ENCODE measurements at regions not wholly inside any gene's neighbourhood (a gene's known extent, or its start where the extent isn't known, plus 50 kb on each side); places are given as distances from the start of the nearest gene placed in this dataset.
"Not testable (repeated sequence)": the region's sequence is repeated elsewhere in the genome, so short reads cannot be mapped to it uniquely, and the experiment has no call there.

DNA sequence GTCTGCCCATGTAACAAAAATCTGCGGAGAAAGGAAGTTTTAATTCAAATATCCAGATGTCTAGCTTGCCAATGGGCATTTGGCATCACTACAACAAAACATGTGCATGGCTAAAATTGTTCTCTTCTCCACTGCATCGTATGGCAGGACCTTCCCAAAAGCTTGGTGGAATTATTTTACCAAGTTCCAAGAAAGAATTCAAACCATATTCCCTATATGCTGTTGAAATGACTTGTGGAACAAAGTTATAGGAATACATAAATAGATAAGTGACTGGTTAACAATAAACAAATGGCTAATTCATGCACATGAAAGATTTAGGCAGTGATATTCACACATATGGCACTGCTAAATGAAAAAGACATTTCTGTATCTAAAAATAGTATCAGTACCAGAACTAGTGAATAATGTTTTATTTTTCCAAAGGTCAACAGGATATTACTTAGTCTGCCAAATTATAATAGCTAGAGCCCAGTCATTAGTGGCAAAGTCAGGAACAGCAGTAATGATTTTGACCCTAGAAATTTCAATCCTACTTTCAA, 425.4 kb upstream of the VRK2 start:
- no peak for DNase-seq (ENCODE audit: low read depth in 4 of 4, low spot score in 3 of 4)

DNA sequence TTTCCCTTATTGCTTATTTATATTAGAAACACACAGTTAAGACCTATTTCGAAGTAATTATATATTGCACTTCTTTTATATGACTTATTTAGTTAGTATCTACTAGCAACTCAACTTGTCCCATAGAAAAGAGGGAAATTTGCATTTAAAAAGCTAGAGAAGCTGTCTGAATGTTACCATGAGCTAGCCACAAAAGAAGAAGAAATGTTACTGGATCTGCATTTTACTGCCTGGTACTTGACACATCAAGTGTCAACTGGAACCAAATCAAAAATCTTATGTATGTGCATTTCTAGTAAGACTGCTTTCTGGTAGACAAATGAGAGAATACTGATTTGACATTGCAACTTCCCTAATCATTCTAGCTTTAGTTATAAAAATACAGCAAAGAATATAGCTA, 424.6 kb upstream of the VRK2 start:
- DNase-seq (ENCODE audit: low read depth in 4 of 4, low spot score in 3 of 4) = no peak

DNA sequence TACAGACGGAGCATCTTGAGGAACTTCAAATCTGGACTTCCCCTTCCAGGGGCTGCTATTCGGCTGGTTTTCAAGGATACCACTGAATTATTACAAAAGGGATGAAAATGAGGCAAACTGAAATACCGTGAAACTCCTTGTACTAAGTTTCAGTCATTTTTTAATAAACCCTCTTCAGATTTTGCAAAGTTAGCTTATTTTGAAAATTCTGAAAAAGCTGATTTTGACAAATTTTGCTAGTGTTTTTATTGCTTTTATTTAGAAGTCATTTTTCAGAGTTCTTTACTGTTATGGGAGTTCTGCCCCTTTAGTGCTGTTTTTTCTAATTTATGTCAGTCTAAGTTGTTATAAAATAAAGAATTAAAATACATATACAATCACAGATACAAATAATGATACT, 390.4 kb upstream of the VRK2 start:
- no peak for DNase-seq (ENCODE audit: low read depth in 4 of 4, low spot score in 3 of 4)

DNA sequence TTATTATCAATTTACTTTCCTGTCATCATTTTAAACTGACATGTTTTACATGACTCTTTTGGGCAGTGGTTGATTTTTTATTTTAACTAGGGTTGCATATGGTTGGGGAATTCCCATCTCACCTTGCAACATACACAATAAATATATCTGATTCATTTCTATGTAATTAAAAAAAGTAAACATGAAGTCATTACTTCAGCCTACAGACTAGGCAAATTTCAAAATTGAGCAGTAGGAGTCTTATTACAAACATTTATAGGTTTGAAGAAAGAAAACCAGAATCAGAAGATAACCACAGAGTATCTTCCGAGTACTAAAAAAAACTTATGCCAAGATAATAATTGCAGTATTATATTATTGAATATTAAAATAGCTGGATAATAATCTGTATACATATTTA, 377.0 kb upstream of the VRK2 start:
- no peak for DNase-seq (ENCODE audit: low read depth in 4 of 4, low spot score in 3 of 4)

DNA sequence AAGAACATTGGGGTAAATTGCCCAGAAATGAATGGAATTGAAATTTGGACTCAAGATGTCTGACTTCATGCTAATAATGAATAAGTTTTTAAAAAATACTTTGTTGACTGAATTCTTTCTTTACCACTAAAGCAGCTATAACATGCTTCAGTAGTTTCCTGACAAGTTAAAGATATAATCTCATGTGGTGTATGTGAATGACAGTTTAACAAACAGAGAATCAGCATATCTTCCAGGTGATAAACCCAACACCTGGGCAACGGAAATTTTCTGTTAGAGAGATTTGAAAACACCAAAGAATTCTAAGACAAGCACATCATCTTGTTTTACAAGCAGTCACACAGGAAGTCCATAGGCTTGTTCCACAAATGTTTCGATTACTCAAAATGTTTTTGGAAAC, 372.6 kb upstream of the VRK2 start:
- no peak for DNase-seq (ENCODE audit: low read depth in 4 of 4, low spot score in 3 of 4)

DNA sequence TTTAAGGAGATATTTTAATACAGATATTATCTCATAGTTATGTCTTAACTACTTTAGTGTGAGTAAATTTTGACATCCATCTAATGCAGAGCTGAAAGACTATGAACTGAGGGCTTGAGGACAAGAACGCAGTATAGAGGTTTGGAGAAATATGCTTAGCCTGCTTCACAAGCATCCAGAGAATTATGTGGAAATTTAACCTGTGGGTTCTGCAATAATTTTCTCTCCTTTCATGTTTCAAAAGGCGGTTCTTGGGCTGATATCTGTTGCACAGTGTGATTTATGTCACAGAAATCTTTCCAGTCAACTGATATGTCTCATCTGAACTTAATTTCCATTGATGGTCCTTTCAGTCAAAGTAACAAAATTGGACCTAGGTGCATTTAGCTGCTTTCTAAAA, 371.9 kb upstream of the VRK2 start:
- DNase-seq (ENCODE audit: low read depth in 4 of 4, low spot score in 3 of 4) = no peak

DNA sequence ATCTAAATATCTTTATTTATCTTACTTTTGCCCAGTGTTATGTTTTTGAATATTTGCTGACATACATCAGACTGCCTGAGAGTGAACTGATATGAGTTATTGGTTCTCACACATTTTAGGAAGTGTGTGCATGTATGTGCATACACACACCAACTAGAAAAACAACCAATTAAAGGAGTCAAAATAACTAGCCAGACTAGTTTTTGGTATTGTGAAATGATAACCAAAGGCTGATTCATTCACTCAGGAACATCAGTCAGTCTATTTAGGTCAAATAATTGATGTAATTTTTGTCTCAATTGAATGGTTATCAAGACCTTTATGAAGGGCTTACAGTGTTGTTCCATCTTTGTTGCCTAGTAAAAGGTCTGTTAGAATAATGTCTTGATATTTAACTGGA, 369.3 kb upstream of the VRK2 start:
- no peak for DNase-seq (ENCODE audit: low read depth in 4 of 4, low spot score in 3 of 4)

DNA sequence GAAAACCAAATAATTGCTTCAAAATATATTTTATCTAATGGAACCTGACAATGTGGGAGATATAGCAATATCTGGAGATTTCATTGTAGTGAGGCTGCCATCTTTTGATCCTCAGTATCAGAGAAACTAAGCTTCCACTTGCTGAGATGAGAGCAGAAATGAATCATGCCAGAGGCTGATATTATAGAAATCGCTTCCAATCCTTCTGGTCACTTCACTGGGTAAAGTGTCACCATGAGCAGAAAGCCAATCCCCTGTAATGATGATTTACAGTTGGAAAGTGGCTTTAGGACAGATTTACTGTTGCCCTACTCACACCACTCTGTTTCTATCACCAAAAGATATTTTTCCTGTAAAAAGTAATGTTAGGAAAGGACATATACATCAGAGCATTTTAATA, 365.0 kb upstream of the VRK2 start:
- no peak for DNase-seq (ENCODE audit: low read depth in 4 of 4, low spot score in 3 of 4)

DNA sequence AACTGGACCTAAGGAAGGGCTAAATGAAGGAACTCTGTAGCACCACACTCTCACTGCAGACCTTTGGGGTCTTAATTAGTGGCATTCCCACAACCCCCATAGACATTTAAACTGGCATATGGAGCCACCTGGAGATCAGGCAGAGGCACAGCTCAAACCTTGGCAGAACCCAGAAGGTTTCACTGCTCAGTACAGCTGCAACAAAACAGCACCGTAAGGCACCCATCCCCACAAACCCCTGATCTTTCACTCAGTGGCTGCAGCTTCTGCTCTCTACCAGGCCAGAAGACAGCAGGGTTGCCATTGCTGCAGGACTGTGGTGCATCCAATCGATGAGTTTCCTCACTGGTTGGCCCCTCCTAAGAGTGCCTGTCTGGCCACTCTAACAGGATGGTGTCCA, 361.6 kb upstream of the VRK2 start:
- no peak for DNase-seq (ENCODE audit: low read depth in 4 of 4, low spot score in 3 of 4)

DNA sequence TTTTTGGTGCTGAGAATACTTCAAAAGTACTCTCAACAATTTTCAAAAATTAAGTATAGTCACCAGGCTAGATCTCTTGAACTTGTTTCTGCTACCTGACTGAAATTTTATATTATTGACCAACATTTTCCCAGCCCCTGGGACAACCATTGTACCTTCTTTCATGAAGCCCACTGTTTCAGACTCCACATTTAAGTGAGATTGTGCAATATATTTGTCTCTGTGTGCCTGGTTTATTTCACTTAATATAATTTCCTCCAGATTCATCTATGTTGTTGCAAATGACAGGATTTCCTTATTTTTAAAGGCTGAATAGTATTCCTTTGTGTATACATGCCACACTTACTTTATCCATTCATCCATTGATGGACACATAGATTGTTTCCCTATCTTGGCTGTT, 354.2 kb upstream of the VRK2 start:
- DNase-seq (ENCODE audit: low read depth in 4 of 4, low spot score in 3 of 4) = no peak

DNA sequence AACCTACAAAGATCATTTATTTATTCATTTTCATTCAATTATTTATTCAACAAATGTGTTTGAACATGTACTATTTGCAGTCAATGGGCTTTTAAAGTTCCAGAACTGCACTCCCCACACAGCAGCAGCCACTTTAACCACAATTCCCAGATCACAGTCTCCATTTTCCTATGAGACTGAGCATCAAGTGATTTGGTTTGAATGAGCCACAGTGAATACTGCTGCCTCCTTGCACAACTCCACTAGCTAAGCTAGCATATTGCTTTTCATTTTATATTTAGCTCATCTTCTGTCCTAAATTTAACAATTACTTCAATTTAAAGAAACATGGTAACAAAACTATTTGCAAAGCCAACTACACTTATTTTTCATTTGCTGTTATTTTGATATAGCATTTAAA, 353.4 kb upstream of the VRK2 start:
- no peak for DNase-seq (ENCODE audit: low read depth in 4 of 4, low spot score in 3 of 4)

DNA sequence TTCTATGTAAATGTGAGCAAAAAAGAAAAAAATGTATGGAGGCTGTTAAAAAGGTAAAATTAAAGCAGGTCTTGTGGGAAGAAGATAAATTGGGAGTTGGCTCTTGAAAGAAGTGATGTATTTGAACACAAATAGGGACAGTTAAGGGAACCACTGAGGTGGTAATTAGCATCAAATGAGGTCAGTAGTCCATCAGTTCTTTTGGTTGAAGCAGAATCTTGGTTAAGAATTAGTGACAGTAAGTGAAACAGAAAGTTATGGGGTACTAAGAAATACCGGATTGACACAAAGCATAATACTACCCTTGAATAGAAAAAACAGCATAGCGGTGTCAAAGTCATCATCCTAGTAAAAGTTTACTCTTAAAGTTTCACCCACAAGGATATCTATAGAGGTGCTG, 352.6 kb upstream of the VRK2 start:
- no peak for DNase-seq (ENCODE audit: low read depth in 4 of 4, low spot score in 3 of 4)

DNA sequence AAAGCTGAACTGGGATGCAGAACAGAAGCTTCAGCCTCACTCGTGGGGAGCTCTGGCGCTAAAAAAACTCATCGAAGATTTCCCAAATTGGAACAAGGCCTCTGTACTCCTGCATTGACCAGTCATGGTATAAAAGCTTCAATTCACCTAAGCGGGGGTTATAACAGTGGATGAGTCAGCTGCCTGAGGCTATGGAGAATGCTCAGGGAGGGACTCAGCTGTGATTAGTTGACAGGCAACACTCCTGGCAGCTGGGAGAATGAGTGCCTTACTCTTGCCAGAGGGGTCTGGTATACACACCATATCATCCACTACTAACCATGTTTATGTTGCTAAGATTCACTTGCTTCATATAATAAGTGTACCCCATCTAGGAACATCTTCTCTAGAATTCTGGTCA, 350.6 kb upstream of the VRK2 start:
- no peak for DNase-seq (ENCODE audit: low read depth in 4 of 4, low spot score in 3 of 4)

DNA sequence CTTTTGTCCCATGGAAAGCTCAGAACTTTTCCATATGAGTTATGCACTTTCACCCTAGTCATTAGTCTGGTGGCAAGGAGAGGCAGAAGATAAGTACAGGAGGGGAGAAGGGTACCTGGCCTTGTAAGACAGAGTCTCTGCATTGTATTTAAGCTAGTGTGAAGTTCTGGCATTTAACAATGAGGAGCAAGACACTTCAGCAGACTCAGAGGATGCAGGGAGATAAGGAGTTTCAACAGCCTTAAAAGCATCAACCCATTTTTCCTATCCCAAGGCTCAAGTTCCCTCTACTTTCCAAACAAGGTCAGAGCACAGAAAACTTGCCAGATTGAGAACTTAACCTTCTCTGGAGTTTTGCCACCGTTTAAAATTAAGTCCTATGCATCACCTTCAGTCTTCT, 348.2 kb upstream of the VRK2 start:
- no peak for DNase-seq (ENCODE audit: low read depth in 4 of 4, low spot score in 3 of 4)

DNA sequence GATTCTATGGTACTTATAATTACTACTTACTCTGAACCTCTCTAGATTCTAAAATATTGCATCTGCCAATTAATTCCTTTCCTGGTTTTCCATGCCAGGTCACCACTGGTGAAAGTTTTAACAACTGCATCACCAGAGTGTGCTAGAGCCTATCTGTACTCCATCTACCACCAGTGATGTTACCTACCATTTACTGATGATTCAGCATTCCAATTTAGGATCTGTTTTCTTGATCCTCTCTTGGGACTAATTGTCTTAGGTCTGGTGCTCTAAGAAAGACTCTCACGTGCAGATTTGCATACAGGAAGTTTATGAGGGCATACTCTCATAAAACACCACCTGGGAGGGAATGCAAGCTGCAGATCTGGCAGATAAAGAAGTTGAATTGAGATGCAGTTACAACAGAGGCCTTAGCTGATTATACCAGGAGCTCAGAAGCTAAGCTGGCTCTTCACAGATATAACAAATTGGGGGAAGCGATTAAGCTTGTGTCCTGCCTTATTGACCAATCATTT, 347.6 kb upstream of the VRK2 start:
- DNase-seq (ENCODE audit: low read depth in 4 of 4, low spot score in 3 of 4) = no peak

DNA sequence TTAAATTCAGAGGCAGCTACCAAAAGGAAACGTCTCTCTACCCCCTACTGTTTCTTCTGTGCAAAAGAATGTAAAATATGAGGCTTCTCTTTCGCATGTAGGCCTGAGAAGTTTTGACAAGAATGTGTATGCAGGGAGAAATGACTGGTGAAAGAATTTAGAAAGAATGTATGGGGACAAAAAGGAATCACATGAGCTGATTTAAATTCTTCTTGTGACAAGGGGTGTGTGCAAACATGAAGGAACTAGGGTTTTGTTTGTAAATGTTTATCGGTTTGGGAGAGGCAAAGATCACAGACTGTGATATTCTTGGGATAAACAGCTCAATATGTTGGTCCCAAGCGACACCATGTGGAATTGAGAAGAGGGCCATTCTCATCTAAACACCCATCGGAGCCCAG, 345.2 kb upstream of the VRK2 start:
- no peak for DNase-seq (ENCODE audit: low read depth in 4 of 4, low spot score in 3 of 4)

DNA sequence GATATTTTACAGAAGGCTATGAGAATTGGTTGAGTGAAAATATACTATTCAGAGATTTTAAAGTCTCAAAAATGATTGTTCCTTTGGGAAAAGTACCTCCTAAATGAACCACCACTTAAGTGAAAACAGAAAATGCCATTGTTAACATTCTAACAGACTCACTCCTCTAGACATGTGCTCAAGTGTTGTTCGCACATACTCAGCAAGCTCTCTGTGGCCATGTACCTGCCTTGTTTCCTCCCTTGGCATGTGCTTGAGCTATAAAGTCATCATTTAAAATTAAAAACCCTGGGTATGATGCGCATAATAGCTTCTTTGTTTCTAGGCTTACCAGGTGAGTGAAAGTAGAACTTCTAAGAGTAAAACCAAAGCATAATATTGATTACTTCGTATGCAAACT, 343.2 kb upstream of the VRK2 start:
- DNase-seq (ENCODE audit: low read depth in 4 of 4, low spot score in 3 of 4) = no peak

DNA sequence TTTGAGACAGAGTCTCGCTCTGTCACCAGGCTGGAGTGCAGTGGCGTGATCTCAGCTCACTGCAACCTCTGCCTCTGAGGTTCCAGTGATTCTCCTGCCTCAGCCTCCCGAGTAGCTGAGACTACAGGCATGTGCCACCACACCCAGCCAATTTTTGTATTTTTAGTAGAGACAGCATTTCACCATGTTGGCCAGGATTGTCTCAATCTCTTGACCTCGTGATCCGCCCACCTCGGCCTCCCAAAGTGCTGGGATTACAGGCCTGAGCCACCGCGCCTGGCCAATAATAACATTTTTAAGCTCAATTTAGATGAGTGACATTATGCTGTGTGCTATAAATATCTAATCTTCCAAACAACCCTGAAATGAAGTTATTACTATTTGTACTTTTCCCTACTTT, 338.8 kb upstream of the VRK2 start:
- DNase-seq (ENCODE audit: low read depth in 4 of 4, low spot score in 3 of 4) = not testable (repeated sequence)

DNA sequence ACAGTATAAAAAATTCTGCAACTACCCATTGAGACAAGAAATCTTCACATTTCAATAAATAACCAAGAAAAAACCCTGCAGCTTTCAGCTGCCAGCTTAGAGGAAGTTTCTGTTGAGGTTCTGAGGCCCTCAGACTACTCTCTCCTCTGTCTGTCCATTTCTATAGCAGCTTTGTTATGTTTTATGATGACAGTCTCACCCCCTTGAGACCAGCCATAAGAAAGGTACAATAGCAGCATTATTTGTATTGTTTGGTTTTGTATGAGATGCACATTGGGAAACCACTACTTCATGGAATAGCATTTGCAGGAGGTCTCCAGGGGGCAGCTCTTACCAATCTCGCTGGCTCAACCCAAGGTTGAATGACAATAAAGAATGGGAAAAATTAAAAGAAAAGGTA, 334.6 kb upstream of the VRK2 start:
- DNase-seq (ENCODE audit: low read depth in 4 of 4, low spot score in 3 of 4) = no peak

DNA sequence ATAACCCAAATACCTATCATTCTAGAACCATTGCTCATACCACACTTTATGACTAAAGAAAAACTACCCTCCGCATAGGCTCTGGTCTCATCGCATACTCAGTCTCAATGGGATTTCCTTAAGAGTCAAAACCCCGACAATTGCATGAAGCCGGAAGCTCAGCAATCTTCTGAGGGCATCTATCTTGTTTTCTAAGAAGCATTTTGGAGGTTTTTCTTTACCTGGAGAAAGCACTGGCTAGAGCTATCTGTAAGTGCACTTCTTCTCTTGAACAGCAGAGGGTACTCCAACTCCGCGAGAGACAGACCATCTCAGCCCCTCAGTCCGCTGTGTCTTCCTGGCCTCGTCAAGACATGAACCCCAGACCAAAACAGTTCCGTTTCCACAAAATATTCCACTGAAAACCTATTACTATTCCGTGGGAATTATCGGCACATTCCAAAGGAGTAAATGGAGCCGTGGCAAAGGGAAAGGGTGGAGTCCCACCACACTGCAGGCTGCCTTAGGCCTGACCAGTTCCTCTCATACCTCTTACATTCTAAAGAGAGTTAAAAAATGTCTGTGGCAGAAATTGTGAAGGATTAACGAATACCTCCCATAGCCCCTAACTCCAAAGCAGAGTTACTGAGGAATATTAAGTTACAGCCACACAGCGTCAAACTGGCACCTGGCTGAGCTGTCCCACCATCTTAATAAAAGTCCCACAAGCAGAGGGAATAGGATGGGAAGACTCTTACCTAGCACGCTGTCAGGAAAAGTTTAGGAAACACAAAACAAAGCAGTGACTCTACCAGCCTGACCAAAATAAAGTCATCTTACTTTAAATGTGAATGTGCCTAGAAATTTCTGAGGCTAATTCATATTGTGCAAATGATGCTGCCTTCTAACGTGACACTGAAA, 325.6 kb upstream of the VRK2 start:
- peak; percentile 14 to 42 (median 32) for DNase-seq (ENCODE audit: low read depth in 4 of 4, low spot score in 3 of 4)

DNA sequence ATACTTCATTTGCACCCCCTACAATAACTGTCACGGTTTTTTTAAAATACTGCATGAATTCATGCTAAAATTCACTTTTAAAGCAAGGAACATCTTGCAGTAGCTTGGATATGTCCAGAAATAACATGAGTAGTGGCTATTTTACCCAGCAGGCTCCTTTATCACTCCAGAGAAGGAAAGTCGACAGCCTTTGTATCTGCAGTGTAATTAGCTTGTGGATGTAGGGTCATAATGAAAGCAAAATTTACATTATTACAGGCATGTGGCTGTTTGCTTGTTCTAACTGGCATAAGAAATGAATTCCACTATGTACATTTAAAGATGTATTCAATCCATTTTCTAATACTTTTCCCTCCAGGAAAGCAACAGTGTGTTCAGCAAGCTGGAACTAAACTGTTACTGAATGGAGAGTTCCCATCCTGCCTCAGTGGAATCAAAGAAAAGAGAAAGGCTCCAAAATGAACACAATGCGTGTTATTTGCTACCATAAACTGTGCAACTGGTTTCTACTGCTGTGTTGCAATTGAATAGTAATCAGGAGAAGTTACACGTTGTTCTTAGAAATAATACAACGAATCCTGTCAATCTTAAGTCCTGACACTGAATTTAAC, 321.2 kb upstream of the VRK2 start:
- DNase-seq (ENCODE audit: low read depth in 4 of 4, low spot score in 3 of 4) = no peak

DNA sequence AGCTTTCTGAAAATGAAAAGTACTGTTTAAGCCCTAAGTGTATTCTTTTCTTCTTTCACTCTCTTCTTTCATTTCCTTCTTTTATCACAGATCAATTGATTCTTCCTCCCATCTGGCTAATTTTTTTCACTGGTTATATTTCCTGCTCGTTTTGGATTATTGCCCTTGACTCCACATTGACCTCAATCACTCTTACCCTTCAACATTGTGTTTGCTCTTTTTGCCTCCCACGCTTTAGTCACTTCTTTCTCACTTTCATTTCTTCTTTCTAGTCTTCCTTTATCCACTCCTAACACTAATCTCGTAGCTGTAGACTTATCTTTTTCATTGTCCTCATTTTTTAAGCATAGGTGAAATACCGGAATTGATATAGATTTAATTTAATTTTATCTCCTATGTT, 320.3 kb upstream of the VRK2 start:
- no peak for DNase-seq (ENCODE audit: low read depth in 4 of 4, low spot score in 3 of 4)
